ENCODE measurements at regions not wholly inside any gene's neighbourhood (a gene's known extent, or its start where the extent isn't known, plus 50 kb on each side); places are given as distances from the start of the nearest gene placed in this dataset.

DNA sequence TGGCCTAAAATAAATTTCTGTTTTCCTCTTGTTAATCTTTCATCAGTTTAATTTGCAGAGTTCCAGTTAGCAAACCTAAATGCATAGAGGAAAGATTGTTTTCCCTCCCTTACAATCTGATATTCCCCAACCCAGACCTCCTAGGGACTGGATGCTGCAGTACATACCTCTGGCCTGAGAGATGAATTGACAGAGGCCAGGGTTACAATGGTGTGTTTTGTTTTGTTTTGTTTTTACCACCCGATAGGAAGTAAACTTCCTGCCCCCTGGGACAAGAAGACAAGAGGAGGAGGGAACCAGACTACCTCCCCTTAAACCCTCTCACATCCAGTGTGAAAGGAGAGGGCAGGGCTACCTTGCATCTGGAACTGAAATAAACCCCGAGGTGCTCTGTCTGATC, 319.0 kb downstream of the LRFN2 start:
- no peak for DNase-seq (ENCODE audit: low read depth)

GRCh38 chr6:40265615-40266014, 321.5 kb downstream of the LRFN2 start:
- DNase-seq (ENCODE audit: low read depth): no peak

GRCh38 chr6:40263970-40264369, 323.2 kb downstream of the LRFN2 start:
- DNase-seq (ENCODE audit: low read depth): no peak

DNA sequence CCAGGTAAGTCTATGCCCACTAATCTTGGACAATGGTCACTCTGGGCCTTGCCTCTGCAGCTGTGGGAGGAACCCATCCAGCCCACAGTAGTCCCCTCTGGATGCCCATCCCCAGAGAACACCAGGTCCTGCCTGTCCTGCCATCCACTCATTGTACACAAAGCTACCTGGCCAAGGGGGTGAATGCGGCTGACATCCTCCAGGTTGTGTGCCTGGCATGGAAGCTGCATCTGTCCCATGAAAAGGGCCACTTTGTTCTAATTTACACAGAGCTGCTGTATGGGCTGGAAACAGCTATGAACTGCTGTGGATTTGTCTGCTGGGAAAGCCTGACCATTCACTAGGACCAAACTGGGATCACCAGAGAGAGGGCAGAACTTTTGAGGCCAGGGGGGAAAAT, 324.8 kb downstream of the LRFN2 start:
- no peak for DNase-seq (ENCODE audit: low read depth)

GRCh38 chr6:40258531-40258930, 324.3 kb upstream of the MOCS1 start:
- DNase-seq (ENCODE audit: low read depth): no peak

GRCh38 chr6:40256831-40257230, 322.6 kb upstream of the MOCS1 start:
- DNase-seq (ENCODE audit: low read depth): no peak

DNA sequence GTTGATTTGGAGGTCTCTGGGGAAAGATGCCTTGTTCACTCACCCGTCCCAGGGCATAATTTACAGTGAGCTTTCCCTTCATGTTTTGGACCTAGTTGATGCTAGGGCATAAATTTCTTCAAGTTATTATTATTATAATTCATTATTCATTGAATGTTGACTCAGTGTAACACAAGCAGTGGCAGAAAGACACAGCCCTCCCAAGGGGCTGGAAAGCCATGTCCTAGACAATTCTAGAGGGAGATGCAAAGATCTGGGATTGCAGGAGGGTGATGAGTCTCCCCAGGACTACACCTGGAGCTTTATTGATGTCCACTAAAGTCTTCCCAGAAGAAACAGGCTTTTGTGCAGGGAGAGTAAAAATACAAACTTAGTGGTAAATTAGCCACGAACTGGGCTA, 322.0 kb upstream of the MOCS1 start:
- DNase-seq (ENCODE audit: low read depth): no peak

- DNase-seq (ENCODE audit: low read depth): no peak
Measured at GRCh38 chr6:40253420-40253819, 319.2 kb upstream of the MOCS1 start.

DNA sequence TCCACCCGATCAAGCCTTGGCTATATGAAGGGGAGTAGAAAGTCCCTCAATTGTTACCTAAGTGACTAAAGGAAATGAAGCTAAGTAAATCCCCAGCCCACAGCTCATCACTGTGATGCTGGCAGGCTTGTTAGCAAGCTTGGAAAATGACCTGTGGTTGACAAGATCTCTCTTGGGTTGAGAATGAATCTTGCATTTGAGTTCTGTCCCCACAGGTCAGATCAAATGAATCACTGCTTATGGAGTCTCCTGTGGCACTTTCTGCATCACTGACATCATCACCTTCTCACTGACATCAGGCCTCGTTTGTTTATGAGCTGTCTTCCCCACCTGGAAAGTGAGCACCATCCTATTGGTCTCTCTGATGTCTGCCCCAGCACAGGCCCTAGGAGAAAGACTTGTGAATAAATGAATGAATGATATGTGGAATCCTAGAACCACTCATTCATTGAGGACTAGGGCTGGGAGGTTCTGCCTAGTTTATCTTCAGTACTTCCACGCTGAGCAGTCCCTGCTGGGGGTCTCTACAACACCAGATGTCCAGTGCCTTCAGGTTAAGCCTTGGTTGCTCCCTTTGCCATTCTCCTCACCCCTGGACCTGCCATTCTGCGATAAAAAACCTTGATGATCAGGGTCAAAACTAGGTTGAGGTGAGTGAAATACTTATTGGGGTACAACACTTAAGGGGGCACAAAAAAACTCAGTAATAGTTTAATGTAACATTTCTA, 318.4 kb upstream of the MOCS1 start:
- no peak for DNase-seq (ENCODE audit: low read depth)

DNA sequence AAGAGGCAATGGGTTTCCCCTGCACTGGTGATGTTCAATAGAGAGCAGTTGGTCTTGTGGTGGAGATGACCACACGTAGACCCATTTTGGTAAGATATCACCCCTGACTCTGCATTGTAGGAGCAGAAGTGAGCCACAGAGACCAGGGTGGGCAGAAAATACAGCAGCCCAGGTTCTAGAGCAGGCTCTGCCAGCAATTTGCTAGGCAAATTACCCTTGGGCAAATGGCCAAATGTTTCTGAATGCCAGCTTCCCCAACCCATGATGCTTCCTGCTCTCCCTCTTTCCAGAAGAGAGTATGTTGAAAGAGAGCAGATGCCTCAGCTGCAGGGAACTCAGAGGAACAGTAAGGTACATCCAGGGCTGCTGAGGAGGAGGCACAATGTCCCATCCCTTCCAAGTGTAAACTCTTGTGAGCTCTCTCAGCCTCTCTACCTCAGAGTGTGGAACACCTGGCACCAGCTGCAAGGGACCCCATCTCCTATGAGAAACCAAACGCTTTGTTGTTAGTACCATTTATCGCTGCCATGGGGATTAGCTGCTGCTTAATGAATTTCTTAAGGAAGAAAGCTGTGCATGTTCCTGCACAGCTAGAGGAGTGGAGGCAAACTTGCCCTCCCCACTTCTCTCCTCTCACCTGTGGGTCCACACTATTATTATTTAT, 317.5 kb upstream of the MOCS1 start:
- no peak for DNase-seq (ENCODE audit: low read depth)

DNA sequence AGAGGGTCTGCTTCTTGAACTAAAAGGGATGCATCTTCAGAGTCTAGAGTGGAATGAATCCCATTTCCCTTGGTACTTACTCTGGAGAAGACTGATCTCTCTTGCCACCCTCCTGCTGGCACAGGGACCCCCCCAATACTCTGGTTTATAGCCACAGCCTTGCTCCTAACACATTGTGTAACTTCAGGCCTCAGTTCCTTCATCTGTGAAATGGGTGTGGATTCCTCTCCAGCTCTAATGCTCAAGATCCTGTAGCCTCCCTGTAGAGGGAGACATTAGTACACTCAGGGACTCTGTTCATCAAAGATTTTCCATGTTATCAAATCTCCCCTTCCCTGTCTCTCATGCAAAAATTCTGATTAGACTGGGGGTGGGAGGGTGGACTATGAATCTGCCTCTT, 315.7 kb upstream of the MOCS1 start:
- no peak for DNase-seq (ENCODE audit: low read depth)

DNA sequence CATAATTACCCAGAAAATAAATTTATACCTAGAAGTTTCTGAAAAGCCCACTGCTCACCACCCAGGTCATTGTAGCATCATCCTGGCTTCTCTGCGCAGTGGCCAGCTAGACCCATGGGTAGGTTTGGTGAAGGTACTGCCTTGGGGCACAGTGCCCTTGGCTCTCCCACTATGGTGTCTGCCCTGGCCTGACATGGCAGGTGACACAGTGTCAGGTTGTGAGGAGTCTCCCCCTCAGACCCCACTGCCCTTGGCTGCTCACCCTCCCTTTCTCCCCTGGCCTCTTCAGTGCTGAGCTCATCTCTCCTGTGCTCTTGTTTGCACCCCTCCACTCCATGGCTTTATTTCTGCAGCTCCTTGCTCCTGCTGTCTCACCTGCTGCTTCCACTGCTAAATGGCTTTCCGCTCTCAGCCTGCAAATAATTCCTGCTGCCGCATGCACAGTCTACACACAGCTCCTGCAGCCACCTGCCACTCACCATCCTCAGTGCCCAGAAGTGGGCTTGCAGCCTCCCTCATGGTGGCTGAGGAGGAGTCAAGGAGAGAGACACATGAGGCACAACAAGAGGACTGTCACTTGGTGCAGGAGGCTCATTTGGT, 313.4 kb upstream of the MOCS1 start:
- DNase-seq (ENCODE audit: low read depth): no peak

DNA sequence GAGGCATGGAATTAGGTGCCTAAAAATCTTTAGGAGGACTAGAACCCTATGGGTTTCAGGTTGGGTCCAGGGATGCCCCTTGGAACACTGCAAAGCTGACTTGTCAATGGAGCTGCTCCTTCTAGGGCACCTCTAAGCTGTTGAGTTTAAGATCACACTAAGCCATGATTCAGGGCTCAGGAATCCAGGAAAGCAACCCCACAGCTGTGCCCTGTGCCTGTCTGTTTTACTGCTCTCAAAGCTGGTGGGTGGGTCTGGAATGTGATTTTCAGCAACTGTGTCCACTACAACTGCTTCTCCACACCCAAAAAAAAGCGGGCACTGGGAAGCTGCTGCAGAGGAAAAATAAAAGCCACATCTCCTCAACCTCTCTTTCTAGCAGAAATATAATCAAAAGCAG, 310.4 kb upstream of the MOCS1 start:
- no peak for DNase-seq (ENCODE audit: low read depth)

DNA sequence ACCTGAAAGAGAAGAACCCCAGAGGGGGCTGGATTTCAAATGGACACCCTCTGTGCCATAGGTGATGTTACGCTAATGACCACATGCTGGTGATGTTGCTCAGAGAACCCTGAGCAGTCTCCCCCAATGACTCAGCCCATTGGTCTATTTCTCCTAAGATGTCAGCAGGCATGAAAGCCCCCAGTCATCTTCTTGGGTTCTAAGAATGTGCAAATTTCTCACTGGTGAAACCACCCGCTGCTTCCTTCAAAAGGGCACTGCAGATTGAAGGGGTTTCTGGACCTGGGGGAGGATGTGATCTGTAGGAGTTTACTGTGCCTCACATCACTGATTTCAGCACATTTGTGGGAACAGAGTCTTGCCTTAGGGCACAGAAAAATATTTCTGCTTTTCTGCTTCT, 298.4 kb upstream of the MOCS1 start:
- DNase-seq (ENCODE audit: low read depth): no peak

- no peak for DNase-seq (ENCODE audit: low read depth)
Measured at GRCh38 chr6:40227735-40228134, 293.5 kb upstream of the MOCS1 start.

DNA sequence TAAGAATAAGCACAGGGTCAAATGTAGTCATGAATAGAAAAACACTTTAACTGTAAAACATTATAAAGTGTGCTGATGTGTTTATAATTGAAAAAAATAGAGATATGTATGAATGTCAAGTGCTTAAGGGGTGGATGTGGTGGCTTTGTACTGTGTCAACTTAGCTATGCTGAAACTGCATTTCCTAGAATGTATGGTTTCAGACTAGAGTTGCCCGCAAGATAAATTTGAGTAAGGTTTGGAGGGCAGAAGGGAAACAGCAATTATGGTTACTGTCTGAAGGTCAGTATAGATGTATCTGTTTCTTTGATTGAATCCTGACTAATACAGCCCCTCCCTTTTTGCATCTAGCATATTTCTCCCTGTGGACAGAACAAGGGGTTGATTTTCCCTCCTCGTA, 288.1 kb upstream of the MOCS1 start:
- no peak for DNase-seq (ENCODE audit: low read depth)

GRCh38 chr6:40219799-40220198, 285.5 kb upstream of the MOCS1 start:
- no peak for DNase-seq (ENCODE audit: low read depth)

- no peak for DNase-seq (ENCODE audit: low read depth)
Measured at GRCh38 chr6:40210628-40211056, 276.4 kb upstream of the MOCS1 start.

DNA sequence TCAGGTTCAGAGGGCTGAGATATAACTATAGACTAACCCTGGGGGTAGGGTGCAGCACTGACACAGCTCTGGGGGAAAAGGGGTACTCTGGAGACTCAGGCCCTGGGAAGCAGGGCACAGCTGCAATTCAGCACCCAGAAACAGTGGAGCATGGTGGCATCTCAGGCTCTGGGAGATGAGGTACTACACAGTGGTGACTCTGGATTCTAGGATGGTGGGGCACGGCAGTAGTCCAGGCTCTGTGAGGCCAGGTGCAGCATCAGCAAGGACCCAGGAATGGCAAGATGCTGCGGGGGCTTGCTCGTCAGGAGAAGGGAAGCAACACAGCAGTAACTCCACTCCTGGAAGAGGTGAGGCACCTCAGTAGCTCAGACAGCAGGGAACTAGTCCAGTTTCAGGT, 271.5 kb upstream of the MOCS1 start:
- DNase-seq (ENCODE audit: low read depth): no peak

DNA sequence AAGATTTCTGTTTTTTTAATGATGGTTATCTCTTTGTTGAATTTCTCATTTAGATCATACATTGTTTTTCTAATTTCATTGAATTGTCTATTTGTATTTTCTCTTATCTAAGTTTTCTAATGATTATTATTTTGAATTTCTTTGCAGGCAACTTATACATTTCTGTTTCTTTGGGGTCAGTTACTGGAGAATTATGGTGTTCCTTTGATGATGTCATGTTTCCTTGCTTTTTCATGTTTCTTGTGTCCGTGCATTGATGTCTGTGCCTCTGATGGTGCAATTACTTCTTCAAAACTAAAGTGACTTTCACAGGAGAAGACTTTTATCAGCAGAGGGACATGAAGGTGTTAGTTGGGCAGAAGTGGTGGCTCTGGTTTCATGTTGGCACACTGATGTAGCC, 270.7 kb upstream of the MOCS1 start:
- no peak for DNase-seq (ENCODE audit: low read depth)

GRCh38 chr6:40197371-40197770, 263.1 kb upstream of the MOCS1 start:
- DNase-seq (ENCODE audit: low read depth): no peak

DNA sequence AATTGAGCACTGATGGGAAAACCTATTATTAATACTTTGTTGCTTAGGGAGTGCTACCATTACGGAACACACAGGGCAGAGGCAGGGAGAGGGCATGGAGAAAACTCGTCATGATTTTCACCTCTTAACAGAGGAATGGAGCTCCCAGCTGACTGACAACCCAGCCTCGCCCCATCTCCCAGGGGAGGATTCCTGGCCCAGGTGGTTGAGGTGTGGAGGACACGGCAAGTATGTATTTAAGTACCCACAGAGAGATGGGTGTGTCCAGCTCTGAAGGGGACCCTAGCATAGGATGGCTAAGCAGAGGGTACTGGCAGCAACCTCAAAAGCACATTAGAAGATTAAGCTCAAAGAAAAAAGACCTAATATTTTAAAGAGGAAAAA, 261.9 kb upstream of the MOCS1 start:
- no peak for DNase-seq (ENCODE audit: low read depth)

- DNase-seq (ENCODE audit: low read depth): no peak
Measured at GRCh38 chr6:40195428-40196134, 261.3 kb upstream of the MOCS1 start.
